ENCODE measurements at regions not wholly inside any gene's neighbourhood (a gene's known extent, or its start where the extent isn't known, plus 50 kb on each side); places are given as distances from the start of the nearest gene placed in this dataset.
A peak's percentile ranks its signal among the peaks of the same experiment; 100 is the strongest.
"Not testable (repeated sequence)": the region's sequence is repeated elsewhere in the genome, so short reads cannot be mapped to it uniquely, and the experiment has no call there.

GRCh38 chr21:35529171-35529863, 480.2 kb upstream of the RUNX1 start:
- peak; percentile 32 for DNase-seq (ENCODE audit: low spot score)

GRCh38 chr21:35528116-35529042, 479.3 kb upstream of the RUNX1 start:
- DNase-seq (ENCODE audit: low spot score) = peak; percentile 34

- no peak for DNase-seq (ENCODE audit: low spot score)
Observed at GRCh38 chr21:35527358-35527757, 478.3 kb upstream of the RUNX1 start.

GRCh38 chr21:35525443-35525842, 476.3 kb upstream of the RUNX1 start:
- peak; percentile 25 for DNase-seq (ENCODE audit: low spot score)

- DNase-seq (ENCODE audit: low spot score) = no peak
Observed at GRCh38 chr21:35521852-35522505, 472.9 kb upstream of the RUNX1 start.

- DNase-seq (ENCODE audit: low spot score) = no peak
Observed at GRCh38 chr21:35521293-35521692, 472.2 kb upstream of the RUNX1 start.

- DNase-seq (ENCODE audit: low spot score) = no peak
Observed at GRCh38 chr21:35520856-35521255, 471.8 kb upstream of the RUNX1 start.

GRCh38 chr21:35520302-35520701, 471.2 kb upstream of the RUNX1 start:
- DNase-seq (ENCODE audit: low spot score) = no peak

GRCh38 chr21:35517865-35518264, 468.8 kb upstream of the RUNX1 start:
- no peak for DNase-seq (ENCODE audit: low spot score)

GRCh38 chr21:35516292-35516691, 467.2 kb upstream of the RUNX1 start:
- not testable (repeated sequence) for DNase-seq (ENCODE audit: low spot score)

GRCh38 chr21:35512346-35512745, 463.2 kb upstream of the RUNX1 start:
- DNase-seq (ENCODE audit: low spot score) = no peak

GRCh38 chr21:35511696-35512162, 462.6 kb upstream of the RUNX1 start:
- no peak for DNase-seq (ENCODE audit: low spot score)

- DNase-seq (ENCODE audit: low spot score) = no peak
Observed at GRCh38 chr21:35510957-35511695, 462.0 kb upstream of the RUNX1 start.

GRCh38 chr21:35510294-35510693, 461.2 kb upstream of the RUNX1 start:
- DNase-seq (ENCODE audit: low spot score) = no peak

- DNase-seq (ENCODE audit: low spot score) = peak; percentile 52
Observed at GRCh38 chr21:35509001-35509704, 460.1 kb upstream of the RUNX1 start.

- DNase-seq (ENCODE audit: low spot score) = peak; percentile 74
Observed at GRCh38 chr21:35508139-35508888, 459.2 kb upstream of the RUNX1 start.

- DNase-seq (ENCODE audit: low spot score) = no peak
Observed at GRCh38 chr21:35507181-35507759, 458.2 kb upstream of the RUNX1 start.

GRCh38 chr21:35506771-35507170, 457.7 kb upstream of the RUNX1 start:
- DNase-seq (ENCODE audit: low spot score) = no peak

- DNase-seq (ENCODE audit: low spot score) = no peak
Observed at GRCh38 chr21:35506352-35506751, 457.2 kb upstream of the RUNX1 start.

GRCh38 chr21:35504951-35505466, 455.9 kb upstream of the RUNX1 start:
- no peak for DNase-seq (ENCODE audit: low spot score)
